Neural cell (in vitro differentiated cells): ENCODE measurements at regions not wholly inside any gene's neighbourhood (a gene's known extent, or its start where the extent isn't known, plus 50 kb on each side); places are given as distances from the start of the nearest gene placed in this dataset.

Experiments used
- H2AFZ ChIP-seq: fragments of 200-600, 300-800 bp; sonication (generic), shearing (Covaris generic); 2 replicates; pipeline ENCODE4 v1.6.0; 2014; ENCODE audit warnings: low read depth, mild to moderate bottlenecking, antibody characterized with exemption, low read length, moderate library complexity
- H3F3A ChIP-seq: fragments of 200-600 bp; shearing (Covaris generic); 2 replicates; pipeline ENCODE4 v1.6.1; 2016; ENCODE audit warnings: mild to moderate bottlenecking, moderate library complexity, mixed read lengths, antibody characterized with exemption, low read length; ENCODE audit not compliant: insufficient read depth, poor library complexity, severe bottlenecking
- H3K27ac ChIP-seq: fragments of 200-600, 300-800 bp; sonication (generic), shearing (Covaris generic); 2 replicates; pipeline ENCODE4 v1.5.1; 2014; ENCODE audit warnings: mild to moderate bottlenecking, low read length, moderate library complexity
- H3K27me3 ChIP-seq: fragments of 300-800, 200-600 bp; sonication (generic), shearing (Covaris generic); 2 replicates; pipeline ENCODE4 v1.6.0; 2014; ENCODE audit warnings: mild to moderate bottlenecking, low read depth, low read length, moderate library complexity; ENCODE audit not compliant: insufficient read depth
- H3K36me3 ChIP-seq: fragments of 300-800, 200-600 bp; sonication (generic), shearing (Covaris generic); 2 replicates; pipeline ENCODE4 v1.5.1; 2014; ENCODE audit warnings: mild to moderate bottlenecking, antibody characterized with exemption, low read length, moderate library complexity; ENCODE audit not compliant: insufficient read depth
- H3K4me2 ChIP-seq: fragments of 300-800, 200-600 bp; sonication (generic), shearing (Covaris generic); 2 replicates; pipeline ENCODE4 v1.6.0; 2014; ENCODE audit warnings: mild to moderate bottlenecking, low read length
- H3K4me3 ChIP-seq: fragments of 300-800, 200-600 bp; sonication (generic), shearing (Covaris generic); 2 replicates; pipeline ENCODE4 v1.5.1; 2014; ENCODE audit warnings: mild to moderate bottlenecking, low read length, moderate library complexity
- H3K79me2 ChIP-seq: fragments of 200-600 bp; shearing (Covaris generic); replicated peaks from 2 replicates; pipeline ENCODE4 v1.6.0; 2014; ENCODE audit warnings: mild to moderate bottlenecking, low read length, moderate library complexity; ENCODE audit not compliant: insufficient read depth
- H3K9ac ChIP-seq: fragments of 300-800, 200-600 bp; sonication (generic), shearing (Covaris generic); 2 replicates; pipeline ENCODE4 v1.6.1; 2016; ENCODE audit warnings: mild to moderate bottlenecking, low read length, mixed read lengths
- H3K9me2 ChIP-seq: fragments of 200-600 bp; shearing (Covaris generic); 2 replicates; pipeline ENCODE4 v1.6.1; 2016; ENCODE audit warnings: mild to moderate bottlenecking, low read length, mixed read lengths; ENCODE audit not compliant: insufficient read depth
- H3K9me3 ChIP-seq: fragments of 200-600, 300-800 bp; sonication (generic), shearing (Covaris generic); 2 replicates; pipeline ENCODE4 v1.6.1; 2016; ENCODE audit warnings: mild to moderate bottlenecking, mixed run types, low read length, moderate library complexity, mixed read lengths
- H4K20me1 ChIP-seq: fragments of 200-600 bp; shearing (Covaris generic); 2 replicates; pipeline ENCODE4 v1.6.1; 2016; ENCODE audit warnings: mild to moderate bottlenecking, mixed run types; ENCODE audit not compliant: insufficient read depth
- CTCF ChIP-seq: fragments of 450-650 bp; IDR thresholded peaks from 2 replicates; pipeline ENCODE4 v1.5.1; 2014; ENCODE audit warnings: antibody characterized with exemption, mild to moderate bottlenecking, moderate library complexity; ENCODE audit not compliant: poor library complexity, severe bottlenecking
- EP300 ChIP-seq: fragments of 450-650 bp; conservative IDR thresholded peaks from 2 replicates; pipeline ENCODE4 v1.6.1; 2014; ENCODE audit warnings: antibody characterized with exemption, mild to moderate bottlenecking, moderate library complexity; ENCODE audit not compliant: poor library complexity, severe bottlenecking
- EZH2 ChIP-seq: fragments of 200-600, 300-800 bp; shearing (Covaris generic), sonication (generic); IDR thresholded peaks from 2 replicates; pipeline ENCODE4 v1.6.1; 2014; ENCODE audit warnings: antibody characterized with exemption, low read length, borderline replicate concordance, mild to moderate bottlenecking; ENCODE audit not compliant: insufficient read depth, poor library complexity, severe bottlenecking
- MXI1 ChIP-seq: fragments of 450-650 bp; conservative IDR thresholded peaks from 2 replicates; pipeline ENCODE4 v1.6.1; 2014; ENCODE audit warnings: antibody characterized with exemption, mild to moderate bottlenecking; ENCODE audit not compliant: poor library complexity, severe bottlenecking
- POLR2AphosphoS5 ChIP-seq: IDR thresholded peaks from 2 replicates; pipeline ENCODE4 v1.6.1; 2012
- RAD21 ChIP-seq: fragments of 450-650 bp; conservative IDR thresholded peaks from 2 replicates; pipeline ENCODE4 v1.6.1; 2014; ENCODE audit warnings: antibody characterized with exemption, mild to moderate bottlenecking, moderate library complexity
- SMC3 ChIP-seq: fragments of 450-650 bp; conservative IDR thresholded peaks from 2 replicates; pipeline ENCODE4 v1.6.1; 2014; ENCODE audit warnings: antibody characterized with exemption, mild to moderate bottlenecking, moderate library complexity; ENCODE audit not compliant: poor library complexity
- TAF1 ChIP-seq: IDR thresholded peaks from 2 replicates; pipeline ENCODE4 v1.6.1; 2012; ENCODE audit warnings: low read depth
- TF ChIP-seq, protein P1 (sequence below): IDR thresholded peaks from 2 replicates; pipeline ENCODE4 v1.6.1; 2012; ENCODE audit warnings: borderline replicate concordance

GRCh38 chr1:36675931-36676562 is 193.3 kb upstream of the CSF3R start:
- no peaks in the 10 kb centered on the region for H3K9me2 ChIP-seq
- H3F3A ChIP-seq: no peaks in the 10 kb centered on the region
- H3K27ac ChIP-seq: no peak overlapping the region
- H3K4me3 ChIP-seq: no peak overlapping the region
- H3K9ac ChIP-seq: no peak overlapping the region
- no peaks in the 10 kb centered on the region for H4K20me1 ChIP-seq
- H3K79me2 ChIP-seq: no peaks in the 10 kb centered on the region
- no peak overlapping the region for H2AFZ ChIP-seq
- H3K27me3 ChIP-seq: no peaks in the 10 kb centered on the region
- no peaks in the 10 kb centered on the region for H3K9me3 ChIP-seq
- no peaks in the 10 kb centered on the region for H3K36me3 ChIP-seq
- no peak for TF ChIP-seq EP300
- TF ChIP-seq MXI1: no peak
- TF ChIP-seq, protein P1, sequence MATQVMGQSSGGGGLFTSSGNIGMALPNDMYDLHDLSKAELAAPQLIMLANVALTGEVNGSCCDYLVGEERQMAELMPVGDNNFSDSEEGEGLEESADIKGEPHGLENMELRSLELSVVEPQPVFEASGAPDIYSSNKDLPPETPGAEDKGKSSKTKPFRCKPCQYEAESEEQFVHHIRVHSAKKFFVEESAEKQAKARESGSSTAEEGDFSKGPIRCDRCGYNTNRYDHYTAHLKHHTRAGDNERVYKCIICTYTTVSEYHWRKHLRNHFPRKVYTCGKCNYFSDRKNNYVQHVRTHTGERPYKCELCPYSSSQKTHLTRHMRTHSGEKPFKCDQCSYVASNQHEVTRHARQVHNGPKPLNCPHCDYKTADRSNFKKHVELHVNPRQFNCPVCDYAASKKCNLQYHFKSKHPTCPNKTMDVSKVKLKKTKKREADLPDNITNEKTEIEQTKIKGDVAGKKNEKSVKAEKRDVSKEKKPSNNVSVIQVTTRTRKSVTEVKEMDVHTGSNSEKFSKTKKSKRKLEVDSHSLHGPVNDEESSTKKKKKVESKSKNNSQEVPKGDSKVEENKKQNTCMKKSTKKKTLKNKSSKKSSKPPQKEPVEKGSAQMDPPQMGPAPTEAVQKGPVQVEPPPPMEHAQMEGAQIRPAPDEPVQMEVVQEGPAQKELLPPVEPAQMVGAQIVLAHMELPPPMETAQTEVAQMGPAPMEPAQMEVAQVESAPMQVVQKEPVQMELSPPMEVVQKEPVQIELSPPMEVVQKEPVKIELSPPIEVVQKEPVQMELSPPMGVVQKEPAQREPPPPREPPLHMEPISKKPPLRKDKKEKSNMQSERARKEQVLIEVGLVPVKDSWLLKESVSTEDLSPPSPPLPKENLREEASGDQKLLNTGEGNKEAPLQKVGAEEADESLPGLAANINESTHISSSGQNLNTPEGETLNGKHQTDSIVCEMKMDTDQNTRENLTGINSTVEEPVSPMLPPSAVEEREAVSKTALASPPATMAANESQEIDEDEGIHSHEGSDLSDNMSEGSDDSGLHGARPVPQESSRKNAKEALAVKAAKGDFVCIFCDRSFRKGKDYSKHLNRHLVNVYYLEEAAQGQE: no peak
- TF ChIP-seq CTCF: no peak
- no peak for TF ChIP-seq RAD21
- TF ChIP-seq POLR2AphosphoS5: no peak
- TF ChIP-seq EZH2: no peak
- no peak for TF ChIP-seq TAF1
- no peak for TF ChIP-seq SMC3
- no peak overlapping the region for H3K4me2 ChIP-seq

DNA sequence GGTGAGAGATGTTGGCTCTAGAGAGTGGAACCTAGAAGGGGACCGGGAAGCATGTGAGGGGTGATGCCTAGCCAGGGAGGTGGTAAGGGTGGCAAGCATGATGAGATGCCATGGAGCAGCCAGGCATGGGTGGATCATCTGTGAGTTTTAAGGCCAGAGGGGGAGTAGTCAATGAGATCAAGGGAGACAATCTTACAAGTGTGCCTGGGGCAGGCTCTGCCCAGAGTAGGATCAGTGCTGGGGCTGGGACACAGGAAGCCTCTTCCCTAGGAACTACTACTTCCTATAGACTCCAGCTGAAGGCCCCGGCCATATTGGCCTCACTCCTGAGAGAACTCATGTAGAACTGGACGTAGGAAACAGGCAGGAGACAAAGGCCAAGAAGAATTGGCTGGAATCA is 192.4 kb upstream of the CSF3R start:
- Histone ChIP-seq H3K9me2 (no peaks in the 10 kb centered on the region), H3K36me3 (no peaks in the 10 kb centered on the region), H3F3A (no peaks in the 10 kb centered on the region), H3K9ac (no peak overlapping the region), H3K4me3 (no peak overlapping the region), H3K27me3 (no peaks in the 10 kb centered on the region), H4K20me1 (no peaks in the 10 kb centered on the region), H3K4me2 (no peak overlapping the region), H2AFZ (no peak overlapping the region), H3K79me2 (no peaks in the 10 kb centered on the region), H3K27ac (no peak overlapping the region), H3K9me3 (no peaks in the 10 kb centered on the region)
- TF ChIP-seq MXI1 (no peak), SMC3 (no peak), EZH2 (no peak), POLR2AphosphoS5 (no peak), RAD21 (no peak), EP300 (no peak), CTCF (no peak)
- TF ChIP-seq, protein P1: no peak
